HCT116 (cell line): ENCODE measurements at regions not wholly inside any gene's neighbourhood (a gene's known extent, or its start where the extent isn't known, plus 50 kb on each side); places are given as distances from the start of the nearest gene placed in this dataset.
"Not testable (repeated sequence)": the region's sequence is repeated elsewhere in the genome, so short reads cannot be mapped to it uniquely, and the experiment has no call there.

Experiments used
- ATAC-seq: fragments of 200-7000 bp; cut with Tn5 transposase; 2 replicates; pipeline ENCODE4 v1.9.1; 2020; ENCODE audit warnings: mild to moderate bottlenecking, moderate library complexity
- BruUV-seq: library from RNA; stranded (reverse); fragments of 400-500 nt; replicated peaks from 2 replicates; lab custom pipeline; 2021; lab: Mats Ljungman, UMichigan
- CTCF ChIA-PET: fragments of 300-600 bp; sonication (Branson Sonifier 250); formaldehyde crosslinking; loops from one replicate; lab custom pipeline; 2021; ENCODE audit warnings: antibody characterized with exemption; lab: Charles Lee
- POLR2A ChIA-PET: fragments of 300-600, 350-600 bp; sonication (Branson Sonifier 250); formaldehyde crosslinking; loops from one replicate; lab custom pipeline; 2021; ENCODE audit warnings: antibody characterized with exemption; lab: Charles Lee
- RAD21 ChIA-PET, 2 experiments: fragments of 300-600 bp; sonication (Branson Sonifier 250); formaldehyde crosslinking; loops; one replicate each; lab custom pipeline; 2023; ENCODE audit warnings: low total read pairs in 2 of 2; ENCODE audit not compliant: uncharacterized antibody in 2 of 2, unreplicated experiment in 2 of 2, low non-redundant PET in 1 of 2; lab: Charles Lee
- DNase-seq: peaks from one replicate; pipeline ENCODE4 v3.0.0-alpha.2; 2010; ENCODE audit warnings: low read depth, low spot score
- H2AFZ ChIP-seq: fragments of 200-600 bp; shearing (Covaris generic), sonication (generic); 2 replicates; pipeline ENCODE4 v1.6.1; 2017; ENCODE audit warnings: low read depth, mixed run types, mixed read lengths, antibody characterized with exemption, low read length; ENCODE audit not compliant: poor library complexity, severe bottlenecking
- H3K27ac ChIP-seq: 2 replicates; pipeline ENCODE4 v1.5.1; 2012; ENCODE audit warnings: low read depth, low read length
- H3K27me3 ChIP-seq: fragments of 200-600 bp; sonication (generic); 2 replicates; pipeline ENCODE4 v1.6.1; 2016; ENCODE audit warnings: mixed run types, low read length, mixed read lengths; ENCODE audit not compliant: insufficient read depth
- H3K36me3 ChIP-seq, 2 experiments: fragments of 200-500 bp in 1 of 2; fragments of 200-600 bp in 1 of 2; sonication (Bioruptor generic) in 1 of 2; sonication (generic) in 1 of 2; 2 replicates each; pipeline versions ENCODE4 v1.5.1 to v1.6.1; 2014 to 2016; ENCODE audit warnings: low read length in 2 of 2, inconsistent platforms in 1 of 2, mixed read lengths in 1 of 2, mixed run types in 1 of 2; ENCODE audit not compliant: insufficient read depth in 2 of 2, control insufficient read depth in 1 of 2
- H3K4me1 ChIP-seq, 2 experiments: fragments of 200-600 bp in 1 of 2; sonication (generic) in 1 of 2; 2 replicates each; pipeline versions ENCODE4 v1.5.1 to v1.6.1; 2012 to 2017; ENCODE audit warnings: low read length in 2 of 2, inconsistent platforms in 1 of 2, mild to moderate bottlenecking in 1 of 2, mixed read lengths in 1 of 2, mixed run types in 1 of 2, moderate library complexity in 1 of 2; ENCODE audit not compliant: insufficient read depth in 2 of 2, control insufficient read depth in 1 of 2
- H3K4me2 ChIP-seq: fragments of 200-600 bp; sonication (generic); 2 replicates; pipeline ENCODE4 v1.6.1; 2017; ENCODE audit warnings: mixed run types, low read length, mixed read lengths
- H3K4me3 ChIP-seq, 2 experiments: fragments of 200-600 bp in 1 of 2; sonication (generic) in 1 of 2; replicated peaks in 1 of 2; 2 replicates each; pipeline ENCODE4 v1.5.1; 2011 to 2016; ENCODE audit warnings: low read length in 2 of 2, control low read depth in 1 of 2, low read depth in 1 of 2, mild to moderate bottlenecking in 1 of 2, mixed read lengths in 1 of 2, mixed run types in 1 of 2
- H3K79me2 ChIP-seq: fragments of 200-600 bp; sonication (generic); 2 replicates; pipeline ENCODE4 v1.6.1; 2017; ENCODE audit warnings: mild to moderate bottlenecking, mixed run types, low read length, moderate library complexity, mixed read lengths; ENCODE audit not compliant: insufficient read depth
- H3K9ac ChIP-seq: fragments of 200-600 bp; sonication (generic); 2 replicates; pipeline ENCODE4 v1.6.1; 2016; ENCODE audit warnings: low read length, mixed read lengths
- H3K9me2 ChIP-seq: fragments of 200-600 bp; sonication (generic), shearing (Covaris generic); 2 replicates; pipeline ENCODE4 v1.6.1; 2017; ENCODE audit warnings: mixed run types, mild to moderate bottlenecking, moderate library complexity; ENCODE audit not compliant: insufficient read depth
- H3K9me3 ChIP-seq, 2 experiments: fragments of 200-500 bp in 1 of 2; fragments of 200-600 bp in 1 of 2; sonication (Bioruptor generic) in 1 of 2; sonication (generic) in 1 of 2; 2 replicates each; pipeline ENCODE4 v1.6.1; 2014 to 2017; ENCODE audit warnings: low read length in 2 of 2, mixed read lengths in 2 of 2, inconsistent platforms in 1 of 2, low read depth in 1 of 2, mild to moderate bottlenecking in 1 of 2, mixed run types in 1 of 2, moderate library complexity in 1 of 2; ENCODE audit not compliant: control insufficient read depth in 1 of 2, insufficient read depth in 1 of 2
- H4K20me1 ChIP-seq: fragments of 200-600 bp; sonication (generic), shearing (Covaris generic); 2 replicates; pipeline ENCODE4 v1.6.1; 2017; ENCODE audit warnings: mixed run types, mild to moderate bottlenecking, moderate library complexity; ENCODE audit not compliant: insufficient read depth
- CBX3 ChIP-seq: IDR thresholded peaks from 2 replicates; pipeline ENCODE4 v1.6.1; 2012; ENCODE audit warnings: low read depth
- TCF7L2 ChIP-seq: IDR thresholded peaks from 2 replicates; pipeline ENCODE4 v1.7.0; 2011; ENCODE audit warnings: borderline replicate concordance, inconsistent platforms; ENCODE audit not compliant: insufficient read depth, insufficient read length; ENCODE audit errors: extremely low read depth
- intact Hi-C: fragments of 100-400 bp; cut with micrococcal nuclease; formaldehyde crosslinking; loops from 2 replicates; pipeline ENCODE4 v1.10.0; 2022

DNA sequence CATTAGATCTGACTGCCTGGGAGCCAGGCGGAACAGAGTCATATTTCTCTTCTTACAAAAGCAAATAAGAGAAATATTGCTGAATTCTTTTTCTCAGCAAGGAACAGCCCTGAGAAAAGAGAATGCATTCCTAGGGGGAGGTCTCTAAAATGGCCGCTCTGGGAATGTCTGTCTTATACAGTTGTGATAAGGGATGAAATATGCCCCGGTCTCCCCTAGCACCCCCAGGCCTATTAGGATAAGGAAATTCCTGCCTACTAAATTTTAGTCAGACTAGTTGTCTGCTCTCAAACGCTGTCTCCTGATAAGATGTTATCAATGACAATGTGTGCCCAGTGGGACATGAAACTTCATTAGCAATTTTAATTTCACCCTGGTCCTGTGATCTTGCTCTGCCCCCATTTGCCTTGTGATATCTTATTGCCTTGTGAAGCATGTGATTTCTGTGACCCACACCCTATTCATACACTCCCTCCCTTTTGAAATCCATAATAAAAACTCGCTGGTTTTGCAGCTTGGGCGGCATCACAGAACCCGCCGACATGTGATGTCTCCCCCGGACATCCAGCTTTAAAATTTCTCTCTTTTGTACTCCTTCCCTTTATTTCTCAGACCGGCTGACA is 56.8 kb upstream of the TMEM97 start:
- H3K9ac ChIP-seq, CTCF ChIA-PET, H3K9me3 ChIP-seq, ATAC-seq, H3K27ac ChIP-seq, RAD21 ChIA-PET, intact Hi-C loops, BruUV-seq, H3K27me3 ChIP-seq, H3K4me1 ChIP-seq: not testable (repeated sequence)
- TF ChIP-seq CBX3 = peak; percentile 73
- TF ChIP-seq, all 23 proteins: peak for 1; not testable (repeated sequence) for 22
- not testable (repeated sequence) for H3K79me2 ChIP-seq, H2AFZ ChIP-seq, H3K9me2 ChIP-seq, H3K36me3 ChIP-seq, H4K20me1 ChIP-seq, DNase-seq, H3K4me3 ChIP-seq, H3K4me2 ChIP-seq
- POLR2A ChIA-PET = interaction anchor here (0.6 kb wide), 1 partner anchor 161 kb away, joined by 3 read pairs; no protein-coding TSS in a partner anchor

- CTCF ChIA-PET = not testable (repeated sequence)
Measured at GRCh38 chr17:28264902-28265548, 54.0 kb upstream of the TMEM97 start.

DNA sequence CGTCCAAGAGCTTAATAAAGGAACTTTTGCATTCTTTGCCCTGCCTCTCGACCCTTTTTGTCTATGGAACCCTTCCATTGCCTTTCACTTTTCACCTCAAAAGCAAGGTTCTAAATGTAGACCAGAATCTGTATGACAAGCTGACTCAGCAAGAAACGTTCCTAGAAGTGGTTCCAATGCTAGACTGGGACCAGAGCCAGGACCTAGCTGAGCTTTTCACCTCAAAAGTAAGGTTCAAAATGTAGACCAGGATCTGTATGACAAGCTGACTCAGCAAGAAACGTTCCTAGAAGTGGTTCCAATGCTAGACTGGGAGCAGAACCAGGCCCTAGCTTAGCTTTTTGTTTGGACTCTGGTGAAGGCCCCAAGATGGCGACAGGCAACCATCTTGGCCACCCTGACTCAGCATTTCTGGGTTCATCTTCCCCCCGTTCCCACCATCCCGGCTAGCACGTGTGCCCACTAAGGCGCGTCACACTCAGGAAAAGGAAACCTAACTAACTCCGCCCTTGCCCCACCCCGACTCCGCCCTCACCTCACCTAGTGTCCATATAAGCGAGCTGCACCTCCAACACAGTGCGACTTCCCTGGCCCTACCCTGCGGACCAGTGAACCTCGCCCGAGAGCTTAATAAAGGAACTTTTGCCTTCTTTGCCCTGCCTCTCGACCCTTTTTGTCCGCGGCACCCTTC is 53.0 kb upstream of the TMEM97 start:
- H3K4me1 ChIP-seq, DNase-seq, intact Hi-C loops, H3K9me3 ChIP-seq, H3K4me3 ChIP-seq, H3K36me3 ChIP-seq, ATAC-seq, H3K79me2 ChIP-seq, BruUV-seq, POLR2A ChIA-PET, H3K9ac ChIP-seq, H3K9me2 ChIP-seq, H4K20me1 ChIP-seq, H3K27me3 ChIP-seq, H2AFZ ChIP-seq, RAD21 ChIA-PET, H3K4me2 ChIP-seq, H3K27ac ChIP-seq: not testable (repeated sequence)
- CTCF ChIA-PET = interaction anchor here (1.2 kb wide), 1 partner anchor 14 kb away, joined by 4 read pairs; no protein-coding TSS in a partner anchor

More at GRCh38 chr17:28264902-28265548, 54.0 kb upstream of the TMEM97 start:
- H3K79me2 ChIP-seq, H3K4me1 ChIP-seq, H3K9ac ChIP-seq, H3K4me3 ChIP-seq, H3K9me2 ChIP-seq, H3K27ac ChIP-seq, BruUV-seq, RAD21 ChIA-PET, POLR2A ChIA-PET, intact Hi-C loops, DNase-seq, H3K9me3 ChIP-seq, H3K4me2 ChIP-seq, ATAC-seq, H4K20me1 ChIP-seq, H3K36me3 ChIP-seq, H3K27me3 ChIP-seq, H2AFZ ChIP-seq: not testable (repeated sequence)
- TF ChIP-seq TCF7L2 = peak; percentile 23

DNA sequence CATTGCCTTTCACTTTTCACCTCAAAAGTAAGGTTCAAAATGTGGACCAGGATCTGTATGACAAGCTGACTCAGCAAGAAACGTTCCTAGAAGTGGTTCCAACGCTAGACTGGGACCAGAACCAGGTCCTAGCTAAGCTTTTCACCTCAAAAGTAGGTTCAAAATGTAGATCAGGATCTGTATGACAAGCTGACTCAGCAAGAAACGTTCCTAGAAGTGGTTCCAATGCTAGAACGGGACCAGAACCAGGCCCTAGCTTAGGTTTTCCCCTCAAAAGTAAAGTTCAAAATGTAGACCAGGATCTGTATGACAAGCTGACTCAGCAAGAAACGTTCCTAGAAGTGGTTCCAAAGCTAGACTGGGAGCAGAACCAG is 52.5 kb upstream of the TMEM97 start:
- CTCF ChIA-PET = interaction anchor here (1.2 kb wide), 1 partner anchor 15 kb away, joined by 4 read pairs; no protein-coding TSS in a partner anchor
- H3K36me3 ChIP-seq, H3K9me2 ChIP-seq, H3K9ac ChIP-seq, POLR2A ChIA-PET, H3K27ac ChIP-seq, ATAC-seq, H3K27me3 ChIP-seq, H2AFZ ChIP-seq, H3K79me2 ChIP-seq, H4K20me1 ChIP-seq, RAD21 ChIA-PET, DNase-seq, H3K4me2 ChIP-seq, H3K4me1 ChIP-seq, H3K4me3 ChIP-seq, BruUV-seq, intact Hi-C loops, H3K9me3 ChIP-seq: not testable (repeated sequence)
